ENCODE measurements at regions not wholly inside any gene's neighbourhood (a gene's known extent, or its start where the extent isn't known, plus 50 kb on each side); places are given as distances from the start of the nearest gene placed in this dataset.

- TF ChIP-seq CTCF (optimal IDR thresholded peaks at IDR 0.05 in 1 of 3, IDR thresholded peaks at IDR 0.05 in 1 of 3, conservative IDR thresholded peaks at IDR 0.05 in 1 of 3; ENCODE audit: extremely low read depth in 1 of 3, insufficient read depth in 2 of 3, low read length in 3 of 3) (no peak), EZH2 (IDR thresholded peaks at IDR 0.05; ENCODE audit: low read length) (no peak)
Observed at GRCh38 chr15:25544076-25544475, 105.3 kb upstream of the UBE3A start.

All from keratinocyte (primary cell).